Sigmoid colon (tissue), 6 donors: ENCODE measurements at regions not wholly inside any gene's neighbourhood (a gene's known extent, or its start where the extent isn't known, plus 50 kb on each side); places are given as distances from the start of the nearest gene placed in this dataset.

ENCODE experiments used
- DNase-seq: peaks from one replicate; pipeline ENCODE4 v3.0.0-alpha.2; 2019
- H3K27ac ChIP-seq, 4 donors: fragments of 200-600 bp; sonication (generic); one replicate each; pipeline ENCODE4 v1.5.1; 2016 to 2019; ENCODE audit warnings: mild to moderate bottlenecking in 1 of 4
- H3K27me3 ChIP-seq, 3 donors: fragments of 200-600 bp; sonication (generic); one replicate each; pipeline ENCODE4 v1.5.1; 2019; ENCODE audit warnings: mild to moderate bottlenecking in 1 of 3
- H3K36me3 ChIP-seq, 4 donors: fragments of 200-600 bp; sonication (generic); one replicate each; pipeline ENCODE4 v1.5.1; 2016 to 2019
- H3K4me1 ChIP-seq, 4 donors: fragments of 200-600 bp; sonication (generic); one replicate each; pipeline ENCODE4 v1.5.1; 2017 to 2019
- H3K4me3 ChIP-seq, 4 donors: fragments of 200-600 bp; sonication (generic); one replicate each; pipeline ENCODE4 v1.5.1; 2017 to 2019; ENCODE audit warnings: mild to moderate bottlenecking in 2 of 4, moderate library complexity in 1 of 4
- H3K9me3 ChIP-seq, 4 donors: fragments of 200-600 bp in 3 of 4; sonication (generic) in 3 of 4; one replicate each; pipeline versions ENCODE4 v1.5.1 to v1.6.1; 2013 to 2019
- CTCF ChIP-seq, 4 experiments: fragments of 450-650 bp in 3 of 4; fragments of 200-600 bp in 1 of 4; IDR thresholded peaks; one replicate each; pipeline ENCODE4 v1.5.1; 2016 to 2019; ENCODE audit warnings: antibody characterized with exemption in 4 of 4, mild to moderate bottlenecking in 3 of 4, moderate library complexity in 2 of 4
- EP300 ChIP-seq, 4 donors: sonication (generic); formaldehyde crosslinking; IDR thresholded peaks; one replicate each; pipeline ENCODE4 v1.6.1; 2017; ENCODE audit warnings: antibody characterized with exemption in 4 of 4
- POLR2A ChIP-seq, 2 donors: fragments of 450-650 bp; IDR thresholded peaks; one replicate each; pipeline ENCODE4 v1.6.1; 2016; ENCODE audit warnings: antibody characterized with exemption in 2 of 2, mild to moderate bottlenecking in 2 of 2, moderate library complexity in 2 of 2
- POLR2AphosphoS5 ChIP-seq, 4 donors: sonication (generic); formaldehyde crosslinking; IDR thresholded peaks; one replicate each; pipeline ENCODE4 v1.6.1; 2017; ENCODE audit warnings: antibody characterized with exemption in 4 of 4
- WGBS, 2 donors: extraction: QIAGEN DNeasy Blood & Tissue Kit; methylation state at CpG; one replicate each; pipeline ENCODE4 v1.1.7; 2013; 5-methylcytosine and 5-hydroxymethylcytosine counted together
- intact Hi-C: fragments of 100-400 bp; cut with DNase I; formaldehyde crosslinking; loops from one replicate; pipeline ENCODE4 v1.15.1; 2023
- small RNA-seq, 3 donors: library from RNA; depleted of rRNA; stranded (forward); fragments of <200 nt; gene quantifications; one replicate each; pipeline ENCODE3, GENCODE V24; 2016
- donor health status: healthy with polysubstance abuse.
- donor health status: healthy.

- intact Hi-C loops: no loop called here
Measured at GRCh38 chr15:77685082-77685815, 52.5 kb upstream of the LINGO1 start.

GRCh38 chr15:77684341-77685081, 51.8 kb upstream of the LINGO1 start:
- peaks cover 0 to 3% (median 0%) of the 10 kb centered on the region in 3 donors for H3K27me3 ChIP-seq
- no peak overlapping the region for H3K4me3 ChIP-seq
- no peaks in the 10 kb centered on the region for H3K36me3 ChIP-seq
- DNase-seq: no peak
- H3K27ac ChIP-seq: no peak overlapping the region
- TF ChIP-seq EP300 (IDR thresholded peaks at IDR 0.05) (no peak), POLR2A (IDR thresholded peaks at IDR 0.05) (no peak), POLR2AphosphoS5 (IDR thresholded peaks at IDR 0.05) (no peak), CTCF (IDR thresholded peaks at IDR 0.05) (no peak)
- no peaks in the 10 kb centered on the region for H3K4me1 ChIP-seq
- intact Hi-C loops: no loop called here
- no peaks in the 10 kb centered on the region for H3K9me3 ChIP-seq
- 84 to 86% methylated on average over 7 of the region's 7 CpGs for WGBS, 2 donors

More at GRCh38 chr15:77685082-77685815, 52.5 kb upstream of the LINGO1 start:
- 81 to 87% methylated on average over 7 of the region's 7 CpGs for WGBS, 2 donors
- Histone ChIP-seq H3K4me3 (no peak overlapping the region), H3K9me3 (no peaks in the 10 kb centered on the region), H3K27ac (no peak overlapping the region), H3K4me1 (no peaks in the 10 kb centered on the region), H3K27me3 (peaks cover 0 to 3% (median 0%) of the 10 kb centered on the region in 3 donors), H3K36me3 (no peaks in the 10 kb centered on the region)
- TF ChIP-seq CTCF (IDR thresholded peaks at IDR 0.05): no peak
- no peak for TF ChIP-seq POLR2AphosphoS5 (IDR thresholded peaks at IDR 0.05)
- TF ChIP-seq POLR2A (IDR thresholded peaks at IDR 0.05): no peak
- no peak for TF ChIP-seq EP300 (IDR thresholded peaks at IDR 0.05)
- DNase-seq: no peak

- intact Hi-C loops: no loop called here
Measured at GRCh38 chr15:77682564-77682963, 49.9 kb upstream of the LINGO1 start.

More at GRCh38 chr15:77682564-77682963, 49.9 kb upstream of the LINGO1 start:
- Histone ChIP-seq H3K4me3 (no peak overlapping the region), H3K27ac (no peak overlapping the region), H3K9me3 (no peaks in the 10 kb centered on the region), H3K27me3 (peaks cover 0 to 13% (median 0%) of the 10 kb centered on the region in 3 donors), H3K4me1 (no peaks in the 10 kb centered on the region), H3K36me3 (no peaks in the 10 kb centered on the region)
- TF ChIP-seq POLR2A (IDR thresholded peaks at IDR 0.05) (no peak), EP300 (IDR thresholded peaks at IDR 0.05) (no peak)
- DNase-seq: no peak
- 44 to 54% methylated on average over 9 of the region's 9 CpGs for WGBS, 2 donors

Small RNA genes lying in the stretch of these regions (small RNA-seq; reads per million reads assigned to genes)
- gene RN7SL214P: 0 reads per million in 3 donors
